GM21381 (cell line): ENCODE measurements at regions not wholly inside any gene's neighbourhood (a gene's known extent, or its start where the extent isn't known, plus 50 kb on each side); places are given as distances from the start of the nearest gene placed in this dataset.

ENCODE experiments used
- ATAC-seq: cut with Tn5 transposase; IDR thresholded peaks from one replicate; pipeline ENCODE4 v1.9.1; 2021; ENCODE audit warnings: mild to moderate bottlenecking, moderate library complexity; ENCODE audit not compliant: unreplicated experiment

DNA sequence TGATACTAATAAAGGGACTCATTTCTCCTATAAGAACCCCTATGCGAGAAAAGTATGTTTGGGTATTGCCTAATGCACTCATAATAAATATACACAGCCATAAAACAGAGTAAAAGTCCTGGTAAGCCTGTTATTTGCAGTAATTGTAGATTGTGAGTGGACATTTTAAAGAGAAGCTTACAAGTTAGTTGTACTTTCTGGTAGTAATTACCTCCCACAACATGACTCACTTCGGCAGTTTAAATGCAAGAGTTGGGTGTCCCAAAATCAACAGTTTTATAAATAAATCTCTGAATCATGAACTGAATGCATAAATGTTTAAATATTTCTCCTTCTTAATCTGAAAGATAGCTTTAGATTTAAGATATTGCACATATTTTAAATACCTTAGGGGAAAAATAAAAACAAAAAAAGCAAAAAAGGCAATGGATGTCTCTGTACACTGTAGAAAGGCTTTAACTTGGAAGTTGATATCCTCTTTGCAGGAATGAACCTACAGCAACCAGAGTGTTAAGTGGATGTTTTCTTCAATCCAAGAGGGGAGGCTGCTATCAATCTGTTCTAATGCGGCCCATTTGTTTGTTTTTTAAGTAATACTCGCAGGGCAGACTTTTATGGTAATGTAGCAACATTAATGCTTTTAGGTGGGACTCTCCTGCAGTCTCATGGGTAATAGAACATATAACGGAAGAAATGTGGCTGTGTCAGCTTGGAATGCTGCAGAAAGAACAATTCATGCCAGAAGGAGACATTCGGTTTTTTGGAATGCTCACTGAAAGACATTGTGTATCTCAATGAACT is 57.3 kb upstream of the ZEB1 start:
- no peak for ATAC-seq

- no peak for ATAC-seq
These were observed 56.3 kb upstream of the ZEB1 start for GRCh38 chr10:31262672-31263071.

GRCh38 chr10:31263903-31264302 is 55.1 kb upstream of the ZEB1 start:
- ATAC-seq, result no peak

DNA sequence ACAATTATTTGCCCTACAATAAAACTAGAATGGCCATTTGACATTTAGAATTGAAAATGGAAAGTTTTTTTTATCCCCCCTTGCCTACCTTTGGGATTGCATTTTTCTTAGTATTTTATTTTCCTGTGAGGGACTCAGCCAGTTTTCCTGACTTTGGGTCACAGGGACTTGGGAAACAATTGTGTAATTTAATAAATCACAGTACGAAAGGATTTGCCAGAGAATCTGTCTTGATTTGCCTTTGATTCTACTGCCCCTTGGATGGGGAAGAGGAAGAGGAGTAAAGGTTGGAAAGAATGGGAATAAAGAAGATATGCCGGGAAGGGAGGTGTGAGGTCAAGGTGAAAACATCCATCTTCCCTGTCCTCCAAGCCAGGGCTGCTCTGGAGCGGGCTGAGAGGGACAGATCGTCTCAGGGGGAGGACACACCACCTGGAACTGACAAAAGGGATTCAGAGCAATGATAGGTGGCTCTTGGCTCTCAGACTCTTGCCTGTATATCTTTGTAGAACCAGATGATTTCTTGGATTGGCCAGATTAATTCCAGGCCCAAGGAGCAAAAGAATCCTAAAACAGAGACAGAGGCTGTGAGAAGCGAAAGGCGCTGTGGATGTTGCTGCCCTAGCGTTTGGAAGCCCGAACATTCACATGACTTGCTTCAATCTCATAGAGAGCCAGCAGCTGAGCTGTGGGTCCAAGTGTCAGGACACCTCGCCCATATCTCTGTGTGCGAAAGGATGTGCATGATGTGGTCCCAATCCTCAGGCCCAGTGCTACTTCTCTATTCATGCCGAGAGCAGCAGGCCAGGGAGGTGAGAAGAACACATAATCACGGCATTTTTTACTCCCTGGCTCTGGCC is 50.3 kb upstream of the ZEB1 start:
- no peak for ATAC-seq
